ENCODE measurements at regions not wholly inside any gene's neighbourhood (a gene's known extent, or its start where the extent isn't known, plus 50 kb on each side); places are given as distances from the start of the nearest gene placed in this dataset.

DNA sequence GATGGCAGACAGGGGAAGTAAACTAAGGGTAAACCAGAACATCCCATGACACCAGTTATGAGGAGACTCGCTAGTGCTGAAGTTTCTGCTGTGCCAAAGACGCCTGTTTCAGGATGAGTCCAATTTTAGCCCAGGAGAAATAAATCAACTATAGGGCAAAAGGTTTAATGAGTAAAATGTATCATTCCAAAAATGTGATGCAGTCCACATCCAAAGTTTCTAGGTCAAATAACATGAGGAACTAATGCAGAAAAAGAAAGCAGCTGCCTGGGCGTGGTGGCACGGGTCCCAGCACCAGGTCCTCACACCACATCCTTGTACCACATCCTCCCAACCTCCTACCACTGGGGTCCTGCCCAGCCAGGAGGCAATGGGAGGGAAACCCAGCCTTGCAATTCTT, 126.9 kb upstream of the CTAGE1 start:
- Histone ChIP-seq H2AFZ (ENCODE audit: insufficient read depth, low read depth, low read length, poor library complexity, severe bottlenecking) (no peak overlapping the region), H3K79me2 (ENCODE audit: insufficient read depth, low read length) (no peaks in the 10 kb centered on the region), H3K4me1 (ENCODE audit: control insufficient read depth in 1 of 2, insufficient read depth in 2 of 2, low read length in 2 of 2) (no peaks in the 10 kb centered on the region), H3K9ac (ENCODE audit: insufficient read depth, low read length, poor library complexity, severe bottlenecking) (no peak overlapping the region), H3K4me3 (replicated peaks in 1 of 3; ENCODE audit: low read depth in 2 of 3, low read length in 3 of 3) (no peak overlapping the region), H3K27me3 (ENCODE audit: control insufficient read depth in 2 of 2, insufficient read depth in 2 of 2, low read length in 2 of 2) (no peaks in the 10 kb centered on the region), H3K9me3 (replicated peaks in 1 of 2; ENCODE audit: control insufficient read depth in 1 of 2, insufficient read depth in 1 of 2, low read length in 2 of 2) (peaks cover 0 to 4% of the 10 kb centered on the region in 2 donors), H4K20me1 (ENCODE audit: insufficient read depth, low read length) (no peaks in the 10 kb centered on the region), H3K27ac (ENCODE audit: low read depth in 1 of 2, low read length in 2 of 2) (no peak overlapping the region), H3K36me3 (replicated peaks in 1 of 2; ENCODE audit: control insufficient read depth in 1 of 2, insufficient read depth in 2 of 2, low read length in 2 of 2) (no peaks in the 10 kb centered on the region), H3K4me2 (replicated peaks; ENCODE audit: extremely low read depth, low read length, poor library complexity, severe bottlenecking) (no peak overlapping the region)
- no peak overlapping the region for H3K4me3 Mint-ChIP-seq
- no peaks in the 10 kb centered on the region for H3K36me3 Mint-ChIP-seq
- peaks cover 0 to 1% (median 0%) of the 10 kb centered on the region in 3 donors for H3K27me3 Mint-ChIP-seq (ENCODE audit: low read depth in 3 of 3)
- H3K27ac Mint-ChIP-seq = no peak overlapping the region
- WGBS (ENCODE audit: insufficient coverage) = 80% methylated on average over 1 of the region's 4 CpGs
- no peak for DNase-seq
- intact Hi-C loops (cut with micrococcal nuclease) = loop anchor here in 1 of 2 donors (10.0 kb wide), 1 partner anchor 60 kb away; no protein-coding TSS in a partner anchor
- H3K9me3 Mint-ChIP-seq = peaks cover 0 to 12% (median 8%) of the 10 kb centered on the region in 7 donors
- no peaks in the 10 kb centered on the region for H3K4me1 Mint-ChIP-seq
- TF ChIP-seq, protein P1, sequence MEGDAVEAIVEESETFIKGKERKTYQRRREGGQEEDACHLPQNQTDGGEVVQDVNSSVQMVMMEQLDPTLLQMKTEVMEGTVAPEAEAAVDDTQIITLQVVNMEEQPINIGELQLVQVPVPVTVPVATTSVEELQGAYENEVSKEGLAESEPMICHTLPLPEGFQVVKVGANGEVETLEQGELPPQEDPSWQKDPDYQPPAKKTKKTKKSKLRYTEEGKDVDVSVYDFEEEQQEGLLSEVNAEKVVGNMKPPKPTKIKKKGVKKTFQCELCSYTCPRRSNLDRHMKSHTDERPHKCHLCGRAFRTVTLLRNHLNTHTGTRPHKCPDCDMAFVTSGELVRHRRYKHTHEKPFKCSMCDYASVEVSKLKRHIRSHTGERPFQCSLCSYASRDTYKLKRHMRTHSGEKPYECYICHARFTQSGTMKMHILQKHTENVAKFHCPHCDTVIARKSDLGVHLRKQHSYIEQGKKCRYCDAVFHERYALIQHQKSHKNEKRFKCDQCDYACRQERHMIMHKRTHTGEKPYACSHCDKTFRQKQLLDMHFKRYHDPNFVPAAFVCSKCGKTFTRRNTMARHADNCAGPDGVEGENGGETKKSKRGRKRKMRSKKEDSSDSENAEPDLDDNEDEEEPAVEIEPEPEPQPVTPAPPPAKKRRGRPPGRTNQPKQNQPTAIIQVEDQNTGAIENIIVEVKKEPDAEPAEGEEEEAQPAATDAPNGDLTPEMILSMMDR (IDR thresholded peaks at IDR 0.05) = no peak

DNA sequence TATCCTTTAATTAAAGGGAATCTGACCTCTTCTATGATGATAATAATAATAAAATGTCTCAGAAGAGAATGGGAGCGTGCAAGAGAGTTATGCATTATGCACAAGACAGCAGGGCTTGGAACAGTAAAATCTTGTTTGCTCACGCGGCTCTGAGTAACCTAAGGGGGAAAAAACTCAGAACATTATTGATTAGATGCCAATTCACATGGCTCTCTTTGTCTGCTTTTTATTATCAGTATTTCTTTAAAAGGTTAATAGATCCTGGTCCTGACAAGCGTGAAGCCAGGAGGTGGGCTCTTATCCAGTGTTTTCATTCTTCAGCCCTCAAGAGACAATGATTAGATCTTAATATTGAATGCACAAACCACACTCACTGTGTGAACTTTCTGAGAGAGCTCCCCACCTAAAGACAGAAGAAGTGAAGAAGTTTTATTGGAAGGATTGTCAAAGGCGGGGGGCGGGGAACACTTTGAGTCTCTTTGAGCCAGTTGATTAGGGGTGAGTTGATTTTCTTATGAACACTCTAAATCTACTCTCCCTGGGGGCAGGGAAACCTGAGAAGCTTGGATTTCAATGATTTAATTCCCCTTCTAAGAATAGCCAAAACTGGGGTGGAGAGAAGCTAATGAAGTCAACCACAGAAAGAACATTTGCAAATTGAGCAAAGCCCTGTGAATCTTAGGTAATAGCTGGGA, 127.5 kb upstream of the CTAGE1 start:
- intact Hi-C loops (cut with micrococcal nuclease) = loop anchor here in 1 of 2 donors (10.0 kb wide), 1 partner anchor 60 kb away; no protein-coding TSS in a partner anchor
- H4K20me1 ChIP-seq (ENCODE audit: insufficient read depth, low read length) = no peaks in the 10 kb centered on the region
- H3K4me3 Mint-ChIP-seq = no peak overlapping the region
- H3K4me3 ChIP-seq (replicated peaks in 1 of 3; ENCODE audit: low read depth in 2 of 3, low read length in 3 of 3) = no peak overlapping the region
- no peak overlapping the region for H2AFZ ChIP-seq (ENCODE audit: insufficient read depth, low read depth, low read length, poor library complexity, severe bottlenecking)
- H3K27ac Mint-ChIP-seq = no peak overlapping the region
- TF ChIP-seq, protein P1 (IDR thresholded peaks at IDR 0.05) = no peak
- H3K4me1 Mint-ChIP-seq = no peaks in the 10 kb centered on the region
- H3K9me3 ChIP-seq (replicated peaks in 1 of 2; ENCODE audit: control insufficient read depth in 1 of 2, insufficient read depth in 1 of 2, low read length in 2 of 2) = peaks cover 0 to 4% of the 10 kb centered on the region in 2 donors
- no peaks in the 10 kb centered on the region for H3K36me3 Mint-ChIP-seq
- no peak overlapping the region for H3K27ac ChIP-seq (ENCODE audit: low read depth in 1 of 2, low read length in 2 of 2)
- no peak overlapping the region for H3K9ac ChIP-seq (ENCODE audit: insufficient read depth, low read length, poor library complexity, severe bottlenecking)
- H3K4me2 ChIP-seq (replicated peaks; ENCODE audit: extremely low read depth, low read length, poor library complexity, severe bottlenecking) = no peak overlapping the region
- WGBS (ENCODE audit: insufficient coverage) = no CpG with 5 or more reads among the region's 6 CpGs
- H3K27me3 Mint-ChIP-seq (ENCODE audit: low read depth in 3 of 3) = peaks cover 0 to 1% (median 0%) of the 10 kb centered on the region in 3 donors
- no peaks in the 10 kb centered on the region for H3K4me1 ChIP-seq (ENCODE audit: control insufficient read depth in 1 of 2, insufficient read depth in 2 of 2, low read length in 2 of 2)
- no peaks in the 10 kb centered on the region for H3K79me2 ChIP-seq (ENCODE audit: insufficient read depth, low read length)
- no peak for DNase-seq
- H3K36me3 ChIP-seq (replicated peaks in 1 of 2; ENCODE audit: control insufficient read depth in 1 of 2, insufficient read depth in 2 of 2, low read length in 2 of 2) = no peaks in the 10 kb centered on the region
- H3K27me3 ChIP-seq (ENCODE audit: control insufficient read depth in 2 of 2, insufficient read depth in 2 of 2, low read length in 2 of 2) = no peaks in the 10 kb centered on the region
- H3K9me3 Mint-ChIP-seq = peaks cover 0 to 12% (median 8%) of the 10 kb centered on the region in 7 donors

All from CD14-positive monocyte (primary cell).